HG02884 (cell line): ENCODE measurements at regions not wholly inside any gene's neighbourhood (a gene's known extent, or its start where the extent isn't known, plus 50 kb on each side); places are given as distances from the start of the nearest gene placed in this dataset.

Source experiments
- ATAC-seq: cut with Tn5 transposase; IDR thresholded peaks from one replicate; pipeline ENCODE4 v1.9.1; 2021; ENCODE audit warnings: mild to moderate bottlenecking, moderate library complexity; ENCODE audit not compliant: unreplicated experiment

GRCh38 chr1:29785137-29785527, 548.8 kb downstream of the PTPRU start:
- ATAC-seq: no peak

- ATAC-seq: no peak
These were observed 548.2 kb downstream of the PTPRU start for GRCh38 chr1:29784276-29785136.

GRCh38 chr1:29783508-29784275, 547.4 kb downstream of the PTPRU start:
- no peak for ATAC-seq

GRCh38 chr1:29782846-29783507, 546.7 kb downstream of the PTPRU start:
- no peak for ATAC-seq

GRCh38 chr1:29779146-29779545, 542.8 kb downstream of the PTPRU start:
- no peak for ATAC-seq

- no peak for ATAC-seq
These were observed 541.2 kb downstream of the PTPRU start for GRCh38 chr1:29777522-29777921.

GRCh38 chr1:29774355-29774754, 538.0 kb downstream of the PTPRU start:
- no peak for ATAC-seq

- ATAC-seq: no peak
These were observed 536.3 kb downstream of the PTPRU start for GRCh38 chr1:29772584-29773100.

- no peak for ATAC-seq
These were observed 531.6 kb downstream of the PTPRU start for GRCh38 chr1:29767769-29768425.

- no peak for ATAC-seq
These were observed 530.9 kb downstream of the PTPRU start for GRCh38 chr1:29767088-29767685.

GRCh38 chr1:29762635-29763034, 526.3 kb downstream of the PTPRU start:
- no peak for ATAC-seq

GRCh38 chr1:29761159-29761928, 525.0 kb downstream of the PTPRU start:
- ATAC-seq: no peak

GRCh38 chr1:29760067-29760564, 523.8 kb downstream of the PTPRU start:
- no peak for ATAC-seq

GRCh38 chr1:29758781-29759499, 522.6 kb downstream of the PTPRU start:
- ATAC-seq: no peak

GRCh38 chr1:29757866-29758780, 521.8 kb downstream of the PTPRU start:
- ATAC-seq: no peak

GRCh38 chr1:29756901-29757725, 520.8 kb downstream of the PTPRU start:
- ATAC-seq: no peak

GRCh38 chr1:29756498-29756897, 520.2 kb downstream of the PTPRU start:
- ATAC-seq: no peak
